GM18907 (cell line): ENCODE measurements at regions not wholly inside any gene's neighbourhood (a gene's known extent, or its start where the extent isn't known, plus 50 kb on each side); places are given as distances from the start of the nearest gene placed in this dataset.
"Not testable (repeated sequence)": the region's sequence is repeated elsewhere in the genome, so short reads cannot be mapped to it uniquely, and the experiment has no call there.

ENCODE experiments used
- ATAC-seq: cut with Tn5 transposase; IDR thresholded peaks from one replicate; pipeline ENCODE4 v1.9.1; 2021; ENCODE audit warnings: mild to moderate bottlenecking, moderate library complexity; ENCODE audit not compliant: unreplicated experiment

DNA sequence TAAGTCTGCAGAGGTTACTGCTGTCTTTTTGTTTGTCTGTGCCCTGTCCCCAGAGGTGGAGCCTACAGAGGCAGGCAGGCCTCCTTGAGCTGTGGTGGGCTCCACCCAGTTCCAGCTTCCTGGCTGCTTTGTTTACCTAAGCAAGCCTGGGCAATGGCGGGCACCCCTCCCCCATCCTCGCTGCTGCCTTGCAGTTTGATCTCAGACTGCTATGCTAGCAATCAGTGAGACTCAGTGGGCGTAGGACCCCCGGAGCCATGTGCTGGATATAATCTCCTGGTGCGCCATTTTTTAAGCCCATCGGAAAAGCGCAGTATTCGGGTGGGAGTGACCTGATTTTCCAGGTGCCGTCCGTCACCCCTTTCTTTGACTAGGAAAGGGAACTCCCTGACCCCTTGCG is 1363.1 kb downstream of the HACE1 start:
- ATAC-seq = not testable (repeated sequence)

DNA sequence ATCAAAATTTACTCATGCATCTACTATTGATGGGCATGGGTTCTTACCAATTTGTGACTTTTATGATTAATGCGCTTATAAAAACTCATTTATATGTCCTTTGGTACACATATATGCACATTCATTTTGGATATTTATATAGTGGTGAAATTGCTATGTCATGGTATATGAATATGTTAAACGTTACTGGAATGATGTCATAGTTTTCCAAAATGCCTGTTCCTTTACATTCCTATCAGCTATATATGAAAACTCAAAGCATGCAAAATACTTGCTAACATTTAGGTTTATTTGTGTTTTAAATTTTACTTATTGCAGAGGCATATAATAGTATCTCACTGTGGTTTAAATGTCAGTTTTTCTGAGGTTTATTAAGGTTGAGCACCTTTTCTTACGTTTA is 1403.1 kb downstream of the HACE1 start:
- no peak for ATAC-seq

DNA sequence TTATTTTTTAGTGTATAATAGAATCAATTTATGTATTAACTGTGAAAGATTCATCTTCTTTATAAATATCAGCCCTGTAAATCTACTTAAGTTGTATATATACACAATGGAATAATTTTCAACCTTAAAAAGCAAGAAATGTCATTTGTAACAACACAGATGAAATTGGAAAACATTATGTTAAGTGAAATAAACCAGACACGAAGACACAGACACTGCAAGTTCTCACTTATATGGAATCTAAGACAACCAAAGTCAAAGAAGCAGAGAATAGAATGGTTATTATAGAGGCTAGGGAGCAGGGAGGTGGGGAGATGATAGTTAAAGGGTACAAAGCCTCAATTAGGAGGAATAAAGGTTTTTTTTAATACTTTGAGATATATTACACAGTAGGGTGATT is 1404.4 kb downstream of the HACE1 start:
- ATAC-seq = no peak

DNA sequence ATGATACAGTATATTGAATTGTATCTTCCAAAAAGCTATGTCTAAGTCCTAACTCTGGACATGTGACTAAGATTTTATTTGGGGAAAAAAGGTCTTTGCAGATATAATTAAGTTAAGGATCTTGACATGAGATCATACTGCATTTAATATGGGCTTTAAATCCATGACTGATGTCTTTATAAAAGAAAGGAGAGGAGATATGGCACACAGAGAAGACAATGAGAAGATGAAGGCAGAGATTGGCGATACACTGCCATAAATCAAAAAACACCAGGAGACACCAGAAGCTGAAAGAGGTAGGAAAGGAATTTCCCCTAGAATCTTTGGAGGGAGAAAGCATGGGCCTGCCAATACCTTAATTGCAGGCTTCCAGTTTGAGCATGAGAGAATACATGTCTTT is 1450.2 kb downstream of the HACE1 start:
- ATAC-seq = no peak

DNA sequence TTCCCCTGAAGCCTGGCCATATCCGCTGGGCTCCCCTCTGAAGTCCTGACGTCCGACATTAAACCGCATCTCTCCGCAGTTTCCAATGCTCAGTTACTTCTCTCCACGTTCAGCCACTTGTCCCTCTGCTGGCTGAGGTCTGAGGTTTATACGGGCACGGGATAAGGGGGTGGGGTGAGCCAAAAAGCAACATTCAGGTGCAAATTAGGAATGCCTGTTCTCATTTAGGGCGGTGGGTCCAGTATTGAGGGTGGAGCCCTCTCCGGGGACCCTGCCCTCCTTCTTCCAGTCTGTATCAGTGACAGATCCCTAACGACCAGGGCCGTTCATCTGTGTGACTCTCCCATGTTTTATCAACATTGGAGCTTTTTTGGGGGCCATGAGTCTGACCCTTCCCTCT is 1454.4 kb downstream of the HACE1 start:
- no peak for ATAC-seq

DNA sequence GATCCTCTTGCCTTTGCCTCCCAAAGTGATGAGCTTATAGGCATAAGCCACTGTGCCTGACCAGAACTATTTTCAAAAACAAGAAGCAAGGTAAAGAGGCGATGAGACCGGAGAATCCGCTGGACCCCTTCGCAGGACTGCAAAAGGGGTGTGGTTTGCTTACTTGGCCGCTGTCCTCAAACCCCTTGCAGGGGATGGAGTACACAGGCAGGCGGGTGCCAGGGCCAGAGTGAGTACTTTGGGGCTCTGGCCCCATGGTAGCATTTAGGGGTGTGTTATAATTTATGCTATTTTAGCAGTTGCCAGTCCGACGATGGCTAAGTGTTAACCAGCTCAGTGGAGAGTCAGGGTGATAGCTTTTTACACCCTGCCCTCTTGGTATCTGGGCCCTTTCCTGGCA is 1454.9 kb downstream of the HACE1 start:
- no peak for ATAC-seq

DNA sequence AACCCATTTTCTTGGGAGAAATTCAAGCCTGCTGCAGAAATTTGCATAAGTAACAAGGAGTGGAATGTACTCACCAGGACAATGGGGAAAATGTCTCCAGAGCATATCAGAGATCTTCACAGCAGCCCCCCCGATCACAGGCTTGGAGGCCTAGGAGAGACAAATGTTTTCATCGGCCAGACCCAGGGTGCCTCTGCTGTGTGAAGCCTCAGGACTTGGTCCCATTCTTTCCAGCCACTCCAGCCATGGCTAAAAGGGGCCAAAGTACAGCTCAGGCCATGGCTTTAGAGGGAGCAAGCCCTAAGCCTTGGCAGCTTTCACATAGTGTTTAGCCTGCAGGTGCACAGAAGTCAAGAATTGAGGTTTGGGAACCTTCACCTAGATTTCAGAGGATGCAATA is 1463.0 kb downstream of the HACE1 start:
- ATAC-seq = no peak

DNA sequence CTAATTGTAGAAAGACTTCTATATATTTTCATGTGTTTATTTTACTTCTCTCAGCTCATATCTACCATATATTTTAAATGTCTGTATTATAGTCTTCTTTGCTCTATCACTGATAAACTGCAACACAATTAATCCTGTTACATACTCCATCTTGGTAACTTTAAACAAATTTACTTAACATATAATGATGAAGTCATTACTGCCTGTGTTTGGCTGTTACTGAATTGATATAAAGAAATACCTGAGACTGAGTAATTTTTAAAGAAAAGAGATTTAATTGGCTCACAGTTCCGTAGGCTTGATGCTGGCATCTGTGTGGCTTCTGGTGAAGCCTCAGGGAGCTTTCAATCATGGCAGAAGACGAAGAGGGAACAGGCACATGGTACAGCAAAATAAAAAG is 1480.4 kb downstream of the HACE1 start:
- no peak for ATAC-seq

DNA sequence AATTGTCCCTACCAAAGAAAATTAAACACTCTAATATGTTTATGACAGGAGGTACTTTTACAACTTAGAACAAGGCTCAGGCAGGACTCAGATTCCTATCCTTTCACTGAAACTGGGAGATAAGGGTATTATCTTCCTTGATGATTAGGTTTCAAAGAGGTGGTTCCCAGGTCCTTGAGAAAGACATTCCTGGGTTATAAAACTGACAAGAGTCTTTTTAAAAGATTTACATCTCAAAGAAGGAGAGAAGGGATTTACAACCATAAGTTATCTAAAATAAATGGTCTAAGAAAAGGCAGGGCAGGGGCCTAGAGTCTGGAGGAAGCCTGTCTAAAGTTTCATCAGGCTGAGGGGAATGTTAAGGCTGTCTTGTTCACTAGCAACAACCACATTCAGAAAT is 1492.5 kb downstream of the HACE1 start:
- ATAC-seq = no peak

DNA sequence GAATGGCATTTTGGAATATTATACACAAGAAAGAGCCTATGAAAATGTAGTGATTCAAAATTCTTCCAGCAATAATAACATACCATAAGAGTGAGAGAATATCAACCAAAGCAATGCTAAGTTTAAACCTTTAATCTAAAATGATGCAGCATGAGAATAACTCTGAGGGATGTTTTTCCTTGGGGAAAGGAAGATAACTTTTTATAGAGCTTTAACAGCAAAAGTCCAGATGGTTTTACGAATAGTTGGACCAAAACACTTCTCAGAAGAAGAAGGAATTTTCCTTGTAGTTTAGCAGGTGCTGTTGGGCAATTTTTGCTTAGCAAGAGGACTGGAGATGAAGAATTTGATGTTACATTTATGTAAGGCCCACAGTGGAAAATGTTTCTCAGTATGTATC is 1503.2 kb downstream of the HACE1 start:
- ATAC-seq = no peak

DNA sequence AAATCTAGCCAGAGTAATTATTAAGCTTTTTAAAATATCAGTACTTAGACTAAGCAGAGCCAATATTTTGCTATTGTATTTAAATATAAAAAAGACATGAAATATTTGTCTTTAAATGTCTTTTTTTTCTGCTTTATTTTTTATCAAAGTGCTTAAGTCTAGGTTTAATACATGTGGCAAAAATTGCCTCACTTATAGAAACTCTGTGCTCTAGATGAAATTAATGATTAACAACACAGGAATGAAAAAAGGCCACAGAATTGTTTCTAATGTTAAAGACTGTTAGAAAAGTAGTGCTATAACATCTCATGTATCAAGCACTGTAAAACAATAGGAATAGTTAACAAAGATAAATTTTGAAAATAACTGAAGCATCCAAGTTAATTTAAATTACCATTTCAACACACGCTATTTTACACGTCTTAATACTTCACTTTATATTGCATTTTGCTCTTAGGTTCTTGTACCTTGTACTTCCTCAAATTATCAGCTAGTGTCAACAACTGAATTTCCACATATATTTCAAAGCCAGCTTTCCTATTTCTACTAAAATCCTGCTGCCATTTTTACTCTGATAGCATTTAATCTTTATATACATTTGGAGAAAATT is 1515.1 kb downstream of the HACE1 start:
- ATAC-seq = no peak

DNA sequence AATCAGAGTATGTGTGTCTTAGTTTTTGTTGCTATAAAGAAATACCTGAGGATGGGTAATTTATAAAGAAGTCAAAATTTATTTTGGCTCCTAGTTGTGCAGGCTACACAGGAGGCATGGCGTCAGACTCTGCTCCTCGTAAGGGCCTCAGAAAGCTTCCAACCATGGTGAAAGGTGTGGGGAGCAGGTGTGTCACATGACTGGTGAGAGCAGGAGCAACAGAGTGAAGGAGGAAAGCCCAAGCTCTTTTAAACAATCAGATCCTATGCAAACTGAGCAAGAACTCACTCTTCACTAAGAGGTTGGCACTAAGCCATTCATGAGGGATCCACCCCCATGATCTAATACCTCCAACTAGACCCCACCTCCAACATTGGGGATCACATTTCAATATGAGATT is 1524.3 kb downstream of the HACE1 start:
- no peak for ATAC-seq

DNA sequence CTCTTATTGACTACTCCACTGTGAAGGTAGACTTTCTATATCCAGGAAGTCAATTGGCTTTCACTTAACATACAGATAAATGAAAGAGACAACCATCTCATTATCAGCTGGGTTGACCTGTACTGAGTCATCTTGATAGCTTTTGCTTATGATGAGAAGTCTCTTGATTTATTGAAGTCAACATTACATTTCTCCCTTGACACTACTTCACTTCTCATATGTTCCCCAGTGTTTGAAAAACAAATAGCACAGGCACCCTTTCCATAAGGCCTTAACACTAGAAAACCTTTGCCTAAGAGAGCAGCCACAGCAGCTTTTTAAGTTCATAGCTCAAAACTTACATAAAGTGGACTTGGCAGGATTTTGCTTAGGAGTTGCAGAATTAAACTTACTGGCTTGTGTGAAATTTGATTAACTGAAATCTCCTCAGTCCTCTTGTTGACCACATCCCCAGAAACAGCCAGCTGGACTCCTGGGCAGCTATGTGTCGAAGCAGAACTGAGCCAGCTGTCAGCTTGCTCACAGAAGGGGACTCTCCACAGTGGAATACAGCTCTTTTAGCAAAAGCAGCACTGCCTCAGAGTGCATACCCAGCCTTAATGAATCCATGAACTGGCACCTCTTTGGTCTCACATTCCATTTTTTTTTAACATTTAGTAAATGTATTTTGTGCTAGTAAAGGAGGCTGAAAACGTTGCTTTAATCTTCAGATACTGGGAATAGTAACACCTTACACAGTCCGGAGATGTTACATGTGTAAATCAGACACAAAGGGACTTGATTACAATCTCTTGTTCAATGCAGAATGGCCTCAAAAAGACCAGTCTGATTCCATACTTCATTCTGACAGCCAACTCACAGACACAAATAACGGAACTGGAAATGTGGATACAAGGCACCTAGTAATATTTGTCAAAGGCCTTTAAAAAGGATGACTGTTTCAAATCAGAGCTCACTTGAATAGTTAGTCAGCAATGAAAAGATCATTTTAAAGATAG is 1532.7 kb downstream of the HACE1 start:
- ATAC-seq = no peak

DNA sequence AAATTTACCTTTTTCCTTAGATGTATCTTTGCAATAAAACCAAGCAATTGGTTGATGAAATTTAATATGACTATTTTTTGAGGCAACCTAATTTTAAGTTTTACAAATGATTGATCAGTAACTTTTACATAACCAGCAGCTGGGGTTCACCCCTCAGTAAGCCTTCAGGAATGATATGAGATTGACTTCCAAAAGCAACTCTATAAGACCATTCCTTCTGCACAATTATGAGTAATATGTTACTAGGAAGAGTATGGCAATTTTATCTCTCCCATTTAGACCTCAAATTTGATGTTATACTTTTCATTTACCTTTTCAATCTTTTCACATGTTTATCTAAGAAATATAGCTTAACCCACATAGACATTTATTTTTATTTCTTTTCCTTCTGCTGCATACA is 1546.3 kb downstream of the HACE1 start:
- ATAC-seq = no peak

DNA sequence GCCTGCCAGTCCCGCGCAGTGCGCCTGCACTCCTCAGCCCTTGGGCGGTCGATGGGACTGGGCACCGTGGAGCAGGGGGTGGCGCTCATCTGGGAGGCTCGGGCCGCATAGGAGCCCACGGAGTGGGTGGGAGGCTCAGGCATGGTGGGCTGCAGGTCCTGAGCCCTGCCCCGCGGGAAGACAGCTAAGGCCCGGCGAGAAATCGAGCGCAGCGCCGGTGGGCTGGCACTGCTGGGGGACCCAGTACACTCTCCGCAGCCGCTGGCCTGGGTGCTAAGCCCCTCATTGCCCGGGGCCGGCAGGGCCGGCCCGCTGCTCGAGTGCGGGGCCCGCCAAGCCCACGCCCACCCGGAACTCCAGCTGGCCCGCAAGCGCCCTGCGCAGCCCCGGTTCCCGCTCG is 1565.3 kb downstream of the HACE1 start:
- not testable (repeated sequence) for ATAC-seq

DNA sequence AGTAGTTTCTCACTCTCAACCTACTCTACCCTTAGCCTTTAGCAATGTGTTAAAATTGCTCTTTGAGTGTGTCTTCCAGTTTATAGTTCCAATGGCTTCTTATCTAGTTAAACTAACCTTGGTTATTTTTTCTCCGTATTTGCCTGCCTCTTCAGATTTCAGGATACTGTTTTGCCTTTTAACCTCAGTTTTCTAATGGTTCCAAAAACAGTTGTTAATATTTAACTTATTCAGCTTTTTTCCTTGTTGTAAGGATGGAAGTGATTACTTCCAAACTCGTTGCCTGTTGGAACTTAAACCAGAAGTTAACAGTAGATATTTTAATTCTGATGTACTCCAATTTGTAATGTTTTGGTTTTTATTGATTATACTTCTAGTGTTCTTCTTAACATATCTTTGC is 1574.9 kb downstream of the HACE1 start:
- ATAC-seq = no peak

DNA sequence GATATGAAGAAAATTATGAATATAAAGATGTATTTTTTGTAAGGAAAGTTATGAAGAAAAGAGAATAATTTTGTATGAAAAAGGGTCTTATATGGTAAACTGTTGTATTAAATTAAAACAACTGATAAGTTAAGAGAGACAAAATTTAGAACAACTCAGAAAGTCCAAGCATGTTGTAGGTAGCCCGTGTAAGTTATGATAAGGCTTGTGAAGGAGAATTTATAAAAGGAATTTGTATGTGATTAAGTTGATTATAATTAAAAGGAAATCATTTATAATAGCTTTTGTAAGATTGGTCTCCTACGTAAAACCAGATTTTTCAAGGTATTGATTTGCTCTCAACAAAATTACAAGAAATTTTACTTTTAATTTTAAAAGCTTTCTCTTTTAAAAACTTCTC is 1579.3 kb downstream of the HACE1 start:
- no peak for ATAC-seq

DNA sequence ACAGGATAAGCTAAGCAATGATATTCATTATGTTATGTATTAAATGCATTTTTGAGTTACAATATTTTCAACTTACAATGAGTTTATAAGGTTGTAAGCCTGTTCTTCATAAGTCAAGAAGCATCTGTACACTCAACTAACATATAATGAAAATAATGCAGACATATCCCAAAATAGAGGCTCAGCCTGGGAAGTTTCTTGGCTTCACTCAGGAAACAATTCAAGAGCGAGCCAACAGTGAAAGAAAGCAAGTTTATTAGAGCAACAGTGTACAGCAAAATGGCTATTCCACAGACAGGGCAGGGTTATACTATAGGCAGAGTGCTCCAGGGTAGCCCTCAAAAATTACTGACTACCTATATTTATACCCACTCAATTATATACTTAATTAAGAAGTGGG is 1581.8 kb downstream of the HACE1 start:
- ATAC-seq = no peak

DNA sequence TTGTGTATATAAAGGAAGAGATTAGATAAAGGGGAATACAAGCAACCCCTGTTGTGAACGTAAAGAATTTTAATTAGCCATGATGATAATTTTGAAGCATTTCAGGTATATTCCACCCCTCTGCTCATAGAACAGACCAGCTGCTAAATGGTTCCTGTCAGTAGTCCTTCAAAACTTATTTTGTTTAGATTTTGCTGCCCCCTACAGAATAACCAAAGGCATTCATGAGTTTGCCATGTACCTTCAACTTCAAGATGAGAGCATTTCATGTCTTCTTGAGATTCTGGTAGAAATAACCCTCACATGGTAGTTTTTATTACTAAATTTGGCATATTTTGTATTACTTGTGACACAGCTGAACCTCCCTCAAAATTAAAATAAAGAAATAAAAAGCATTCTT is 1586.7 kb downstream of the HACE1 start:
- no peak for ATAC-seq

DNA sequence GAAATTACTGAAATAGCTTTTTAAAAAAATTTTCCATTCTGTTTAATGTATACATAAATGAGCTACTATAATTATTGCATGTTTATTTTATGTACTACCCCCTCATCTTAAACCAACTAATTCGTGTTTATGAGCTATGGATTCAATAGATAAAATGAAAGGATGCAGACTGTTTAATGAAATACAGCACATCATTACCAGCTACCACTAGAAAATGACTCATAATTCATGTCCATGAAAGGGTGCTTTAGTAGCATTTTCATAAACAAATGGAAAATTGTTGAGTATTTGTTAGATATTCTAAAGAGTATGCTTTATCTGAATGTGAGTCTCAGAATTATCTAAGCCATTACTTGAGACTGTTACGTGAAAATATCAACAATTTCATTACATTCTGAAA is 1590.1 kb downstream of the HACE1 start:
- ATAC-seq = no peak

DNA sequence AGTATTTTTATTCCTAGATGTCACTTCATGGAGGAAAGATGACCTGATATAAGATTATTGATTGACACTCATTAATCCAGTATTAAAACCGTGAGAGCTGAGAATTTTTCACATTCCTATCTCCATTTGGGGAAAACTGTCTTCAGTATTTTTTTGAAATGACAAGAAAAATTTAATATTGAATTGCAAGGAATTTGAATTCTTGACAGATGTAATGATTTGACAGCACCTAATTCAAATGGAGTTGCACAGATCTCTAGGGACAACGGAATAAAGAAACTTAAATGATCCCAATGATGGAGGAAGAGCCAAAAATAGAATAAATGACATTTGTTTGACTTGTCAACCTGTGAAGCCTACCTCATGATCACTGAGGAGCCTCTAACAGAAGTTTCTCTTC is 1591.4 kb downstream of the HACE1 start:
- ATAC-seq = no peak

DNA sequence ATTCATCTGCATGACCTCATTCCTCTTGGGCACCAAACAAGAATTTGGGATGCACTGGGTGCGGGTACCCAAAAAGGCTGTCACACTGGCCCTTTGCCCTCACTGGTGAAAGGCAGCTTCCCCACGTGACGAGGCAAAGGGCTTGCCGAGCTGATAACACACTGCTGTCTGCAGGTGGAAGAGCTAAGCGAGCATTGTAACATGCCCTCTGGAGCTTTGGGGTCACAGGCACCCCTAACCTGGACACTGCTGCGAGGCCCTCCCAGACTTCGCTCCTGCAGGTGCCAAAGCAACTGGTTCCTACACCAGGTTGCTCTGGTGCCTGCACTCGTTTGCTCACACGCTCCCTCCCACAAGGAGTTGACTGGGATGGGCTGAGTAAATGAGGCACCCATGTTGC is 1595.7 kb downstream of the HACE1 start:
- no peak for ATAC-seq
